B cell (primary cell): ENCODE measurements at regions not wholly inside any gene's neighbourhood (a gene's known extent, or its start where the extent isn't known, plus 50 kb on each side); places are given as distances from the start of the nearest gene placed in this dataset.

ENCODE experiments used
- EZH2 ChIP-seq: IDR thresholded peaks from 2 replicates; pipeline ENCODE4 v1.6.1; 2012; ENCODE audit warnings: borderline replicate concordance, low read depth, mild to moderate bottlenecking, moderate library complexity, low read length; ENCODE audit not compliant: insufficient read depth, poor library complexity, severe bottlenecking
- TF ChIP-seq, protein P1 (sequence below): fragments of 200-600 bp; IDR thresholded peaks from one replicate; pipeline ENCODE4 v1.8.0; 2022; ENCODE audit warnings: antibody characterized with exemption, mild to moderate bottlenecking

DNA sequence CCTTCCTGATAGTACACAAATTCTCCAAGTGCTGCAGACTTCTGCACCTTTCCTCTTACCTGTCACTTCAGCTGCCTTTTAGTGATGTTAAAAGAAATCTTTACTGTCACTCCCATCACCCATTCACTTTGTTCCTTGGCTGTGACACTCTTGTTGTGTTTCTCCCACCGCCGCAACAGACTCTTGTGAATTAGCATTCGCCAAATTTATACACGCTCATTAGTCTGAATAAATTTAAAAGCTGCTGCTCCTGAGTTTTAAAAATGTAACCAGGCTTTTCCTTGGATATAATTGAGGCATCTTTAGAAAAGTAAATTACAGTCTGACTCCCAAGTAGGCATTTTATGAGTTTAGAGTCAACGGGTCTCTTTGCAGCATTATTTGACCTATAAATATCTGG is 1197.9 kb downstream of the BCL11B start:
- TF ChIP-seq, protein P1, sequence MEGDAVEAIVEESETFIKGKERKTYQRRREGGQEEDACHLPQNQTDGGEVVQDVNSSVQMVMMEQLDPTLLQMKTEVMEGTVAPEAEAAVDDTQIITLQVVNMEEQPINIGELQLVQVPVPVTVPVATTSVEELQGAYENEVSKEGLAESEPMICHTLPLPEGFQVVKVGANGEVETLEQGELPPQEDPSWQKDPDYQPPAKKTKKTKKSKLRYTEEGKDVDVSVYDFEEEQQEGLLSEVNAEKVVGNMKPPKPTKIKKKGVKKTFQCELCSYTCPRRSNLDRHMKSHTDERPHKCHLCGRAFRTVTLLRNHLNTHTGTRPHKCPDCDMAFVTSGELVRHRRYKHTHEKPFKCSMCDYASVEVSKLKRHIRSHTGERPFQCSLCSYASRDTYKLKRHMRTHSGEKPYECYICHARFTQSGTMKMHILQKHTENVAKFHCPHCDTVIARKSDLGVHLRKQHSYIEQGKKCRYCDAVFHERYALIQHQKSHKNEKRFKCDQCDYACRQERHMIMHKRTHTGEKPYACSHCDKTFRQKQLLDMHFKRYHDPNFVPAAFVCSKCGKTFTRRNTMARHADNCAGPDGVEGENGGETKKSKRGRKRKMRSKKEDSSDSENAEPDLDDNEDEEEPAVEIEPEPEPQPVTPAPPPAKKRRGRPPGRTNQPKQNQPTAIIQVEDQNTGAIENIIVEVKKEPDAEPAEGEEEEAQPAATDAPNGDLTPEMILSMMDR: no peak
- TF ChIP-seq EZH2: no peak
